K562 (cell line): ENCODE measurements at regions not wholly inside any gene's neighbourhood (a gene's known extent, or its start where the extent isn't known, plus 50 kb on each side); places are given as distances from the start of the nearest gene placed in this dataset.

Experiments
- ATAC-seq: fragments of 200-7000 bp; cut with Tn5 transposase; 3 replicates; pipeline ENCODE4 v1.9.1; 2020; ENCODE audit warnings: moderate library complexity
- BruUV-seq: library from RNA; stranded (reverse); fragments of 400-500 nt; replicated peaks from 2 replicates; lab custom pipeline; 2021; lab: Mats Ljungman, UMichigan
- CTCF ChIA-PET: fragments of 300-600 bp; formaldehyde crosslinking; extraction: SDS; loops from one replicate; lab custom pipeline; 2021; ENCODE audit warnings: low intra/inter-chr PET ratio; lab: Yijun Ruan, JAX
- POLR2A ChIA-PET: fragments of 300-600, 350-650 bp; sonication (Branson Sonifier 250); formaldehyde crosslinking; extraction: SDS; loops from one replicate; lab custom pipeline; 2021; ENCODE audit warnings: antibody characterized with exemption, inconsistent platforms; lab: Yijun Ruan, JAX
- DNase-seq, 4 experiments: peaks; one replicate each; pipeline versions ENCODE4 v3.0.0 to v3.0.0-alpha.2; 2011 to 2018; ENCODE audit warnings: low spot score in 3 of 4, mixed read lengths in 3 of 4; ENCODE audit errors: extremely low read depth in 1 of 4
- FAIRE-seq: peaks from 2 replicates; lab custom pipeline; 2011; peaks lifted over from hg19 to GRCh38; lab: Jason Lieb, UNC
- H2AFZ ChIP-seq: 2 replicates; pipeline ENCODE4 v1.6.0; 2011; ENCODE audit warnings: low read depth, low read length, control low read depth, inconsistent platforms
- H3K27ac ChIP-seq: fragments of 200-600 bp; 3 replicates; pipeline ENCODE4 v1.8.0; 2011; ENCODE audit warnings: low read depth, mild to moderate bottlenecking, control low read depth, inconsistent platforms, low read length, moderate library complexity, mixed read lengths; ENCODE audit errors: extremely low read depth
- H3K27me3 ChIP-seq, 2 experiments: fragments of 300-600 bp in 1 of 2; 2 replicates in 1 of 2; 3 replicates in 1 of 2; pipeline versions ENCODE4 v1.6.0 to v1.8.0; 2011; ENCODE audit warnings: inconsistent platforms in 2 of 2, low read length in 2 of 2, mild to moderate bottlenecking in 1 of 2, mixed read lengths in 1 of 2, moderate library complexity in 1 of 2; ENCODE audit not compliant: control insufficient read depth in 2 of 2, insufficient read depth in 2 of 2
- H3K36me3 ChIP-seq: fragments of 300-600 bp; 3 replicates; pipeline ENCODE4 v1.8.0; 2011; ENCODE audit warnings: mild to moderate bottlenecking, low read length, inconsistent platforms; ENCODE audit not compliant: control insufficient read depth, insufficient read depth
- H3K4me1 ChIP-seq, 2 experiments: fragments of 200-600 bp in 1 of 2; replicated peaks in 1 of 2; 2 replicates in 1 of 2; 3 replicates in 1 of 2; pipeline versions ENCODE4 v1.5.1 to v1.8.0; 2011; ENCODE audit warnings: inconsistent platforms in 2 of 2, low read length in 2 of 2, mild to moderate bottlenecking in 1 of 2, mixed read lengths in 1 of 2, moderate library complexity in 1 of 2; ENCODE audit not compliant: control insufficient read depth in 2 of 2, insufficient read depth in 2 of 2
- H3K4me2 ChIP-seq: 2 replicates; pipeline ENCODE4 v1.6.1; 2011; ENCODE audit warnings: low read length, control low read depth, inconsistent platforms, mixed read lengths; ENCODE audit not compliant: insufficient read depth
- H3K4me3 ChIP-seq: fragments of 200-600 bp; sonication (generic), shearing (Covaris generic); 2 replicates; pipeline ENCODE4 v1.5.1; 2016; ENCODE audit warnings: control low read depth, inconsistent platforms
- H3K79me2 ChIP-seq: fragments of 200-600 bp; 3 replicates; pipeline ENCODE4 v1.8.0; 2011; ENCODE audit warnings: low read length, inconsistent platforms; ENCODE audit not compliant: control insufficient read depth, insufficient read depth
- H3K9ac ChIP-seq, 2 experiments: 2 replicates each; pipeline versions ENCODE4 v1.6.0 to v1.6.1; 2011; ENCODE audit warnings: low read depth in 2 of 2, low read length in 2 of 2, control low read depth in 1 of 2, inconsistent platforms in 1 of 2, mild to moderate bottlenecking in 1 of 2, mixed read lengths in 1 of 2; ENCODE audit not compliant: insufficient read depth in 1 of 2
- H3K9me1 ChIP-seq: one replicate; pipeline ENCODE4 v1.6.0; 2011; ENCODE audit warnings: inconsistent platforms, mild to moderate bottlenecking, low read length, moderate library complexity; ENCODE audit not compliant: control insufficient read depth, insufficient read depth
- H3K9me3 ChIP-seq: replicated peaks from 2 replicates; pipeline ENCODE4 v1.5.1; 2011; ENCODE audit warnings: low read depth, low read length, inconsistent platforms; ENCODE audit not compliant: control insufficient read depth, insufficient read depth
- H4K20me1 ChIP-seq: replicated peaks from 2 replicates; pipeline ENCODE4 v1.6.1; 2011; ENCODE audit warnings: low read length, inconsistent platforms, mixed read lengths; ENCODE audit not compliant: control insufficient read depth, insufficient read depth
- BRCA1 ChIP-seq, 2 experiments: fragments of 450-650 bp in 1 of 2; sonication (generic) in 1 of 2; formaldehyde crosslinking in 1 of 2; IDR thresholded peaks; 2 replicates each; pipeline versions ENCODE4 v1.5.0 to v1.6.1; 2017 to 2020; ENCODE audit warnings: mild to moderate bottlenecking in 1 of 2, missing genetic modification reagents in 1 of 2
- KDM1A ChIP-seq, 2 experiments: fragments of 450-650 bp; IDR thresholded peaks; 2 replicates each; pipeline ENCODE4 v1.6.1; 2016; ENCODE audit warnings: mild to moderate bottlenecking in 2 of 2
- OTX1 ChIP-seq: fragments of 450-650 bp; formaldehyde crosslinking; IDR thresholded peaks from 2 replicates; pipeline ENCODE4 v1.4.0; 2022; ENCODE audit warnings: mild to moderate bottlenecking
- ZNF347 ChIP-seq: fragments of 450-650 bp; formaldehyde crosslinking; IDR thresholded peaks from 2 replicates; pipeline ENCODE4 v1.4.0; 2020; ENCODE audit warnings: low read depth, mild to moderate bottlenecking, moderate library complexity
- ZNF766 ChIP-seq: fragments of 200-800 bp; sonication (Bioruptor generic); conservative IDR thresholded peaks from 2 replicates; pipeline ENCODE4 v1.6.1; 2016; ENCODE audit warnings: missing genetic modification characterization, missing compliant biosample characterization
- WGBS: fragments of 100-300 bp; shearing (Covaris generic); methylation state at CpG from one replicate; pipeline ENCODE4 v1.1.6; 2016; ENCODE audit warnings: low coverage, mixed read lengths; ENCODE audit not compliant: insufficient coverage; ENCODE audit errors: missing lambda C conversion rate; 5-methylcytosine and 5-hydroxymethylcytosine counted together
- in situ Hi-C: fragments of 300-500 bp; cut with MboI; formaldehyde crosslinking; loops from 4 replicates; pipeline ENCODE4 v1.15.0; 2018; ENCODE audit warnings: inconsistent platforms, mixed read lengths
- intact Hi-C: fragments of 100-400 bp; cut with micrococcal nuclease; formaldehyde crosslinking; loops from 2 replicates; pipeline ENCODE4 v1.14.2; 2022
- TF ChIP-seq, protein P1 (sequence below), 2 experiments: fragments of 450-650 bp in 1 of 2; IDR thresholded peaks; 2 replicates each; pipeline ENCODE4 v1.6.1; 2011 to 2017; ENCODE audit warnings: low read depth in 2 of 2, antibody characterized with exemption in 1 of 2, borderline replicate concordance in 1 of 2, low read length in 1 of 2, mild to moderate bottlenecking in 1 of 2, mixed read lengths in 1 of 2; ENCODE audit not compliant: control insufficient read depth in 1 of 2

DNA sequence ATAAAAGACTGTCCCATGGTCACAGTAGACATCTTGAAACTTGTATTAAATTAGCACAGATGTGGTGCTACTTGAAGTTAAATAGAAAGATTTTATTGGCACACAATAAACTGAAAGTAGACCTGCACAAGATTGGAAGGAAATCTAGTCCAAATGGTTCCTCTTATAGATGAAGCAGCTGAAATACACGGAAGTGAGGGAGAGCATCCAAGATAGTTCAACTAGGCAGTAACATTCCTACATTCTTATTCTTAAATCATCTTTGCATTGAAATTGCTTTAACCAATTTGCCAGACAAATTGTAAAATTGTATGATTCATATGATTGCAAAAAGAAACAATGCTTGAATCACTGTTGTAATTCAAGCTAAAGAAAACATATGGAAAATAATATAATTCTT lies 87.6 kb upstream of the VCX3B start (continued):
- TF ChIP-seq KDM1A (IDR thresholded peaks at IDR 0.05), result no peak

DNA sequence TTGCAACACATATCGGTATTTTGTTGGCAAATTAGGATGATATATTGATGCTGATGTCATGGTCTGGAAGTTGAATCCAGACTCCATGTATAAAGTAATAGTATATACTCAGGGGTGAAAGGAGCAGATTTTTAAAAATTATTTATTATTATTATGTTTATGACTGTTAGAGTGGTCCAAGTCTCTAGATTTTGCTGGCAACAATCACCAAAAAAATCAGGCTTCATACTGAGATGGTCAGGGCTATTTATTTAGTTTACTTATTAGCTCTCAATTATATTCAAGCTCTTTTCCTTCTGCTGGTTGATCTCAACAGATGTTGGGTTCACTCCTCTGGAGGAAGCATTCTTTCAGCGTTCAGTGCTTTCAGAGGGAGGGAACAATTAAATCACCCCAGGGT lies 73.9 kb upstream of the VCX3B start:
- no peaks in the 10 kb centered on the region for H3K9me1 ChIP-seq
- H3K9ac ChIP-seq, result no peak overlapping the region
- ChIA-PET CTCF (no interaction called here), POLR2A (no interaction called here)
- TF ChIP-seq ZNF766 (CRISPR knock-in tag) (no peak), BRCA1 (IDR thresholded peaks at IDR 0.05) (no peak), BRCA1 (CRISPR knock-in tag; IDR thresholded peaks at IDR 0.05) (no peak), ZNF347 (no peak), OTX1 (CRISPR knock-in tag) (no peak)
- TF ChIP-seq, protein P1, sequence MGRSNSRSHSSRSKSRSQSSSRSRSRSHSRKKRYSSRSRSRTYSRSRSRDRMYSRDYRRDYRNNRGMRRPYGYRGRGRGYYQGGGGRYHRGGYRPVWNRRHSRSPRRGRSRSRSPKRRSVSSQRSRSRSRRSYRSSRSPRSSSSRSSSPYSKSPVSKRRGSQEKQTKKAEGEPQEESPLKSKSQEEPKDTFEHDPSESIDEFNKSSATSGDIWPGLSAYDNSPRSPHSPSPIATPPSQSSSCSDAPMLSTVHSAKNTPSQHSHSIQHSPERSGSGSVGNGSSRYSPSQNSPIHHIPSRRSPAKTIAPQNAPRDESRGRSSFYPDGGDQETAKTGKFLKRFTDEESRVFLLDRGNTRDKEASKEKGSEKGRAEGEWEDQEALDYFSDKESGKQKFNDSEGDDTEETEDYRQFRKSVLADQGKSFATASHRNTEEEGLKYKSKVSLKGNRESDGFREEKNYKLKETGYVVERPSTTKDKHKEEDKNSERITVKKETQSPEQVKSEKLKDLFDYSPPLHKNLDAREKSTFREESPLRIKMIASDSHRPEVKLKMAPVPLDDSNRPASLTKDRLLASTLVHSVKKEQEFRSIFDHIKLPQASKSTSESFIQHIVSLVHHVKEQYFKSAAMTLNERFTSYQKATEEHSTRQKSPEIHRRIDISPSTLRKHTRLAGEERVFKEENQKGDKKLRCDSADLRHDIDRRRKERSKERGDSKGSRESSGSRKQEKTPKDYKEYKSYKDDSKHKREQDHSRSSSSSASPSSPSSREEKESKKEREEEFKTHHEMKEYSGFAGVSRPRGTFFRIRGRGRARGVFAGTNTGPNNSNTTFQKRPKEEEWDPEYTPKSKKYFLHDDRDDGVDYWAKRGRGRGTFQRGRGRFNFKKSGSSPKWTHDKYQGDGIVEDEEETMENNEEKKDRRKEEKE (IDR thresholded peaks at IDR 0.05; ENCODE audit: borderline replicate concordance in 1 of 2, control insufficient read depth in 1 of 2, low read depth in 2 of 2, low read length in 1 of 2), result no peak
- H4K20me1 ChIP-seq, result no peaks in the 10 kb centered on the region
- no peaks in the 10 kb centered on the region for H3K79me2 ChIP-seq
- H3K4me2 ChIP-seq, result no peak overlapping the region
- intact Hi-C loops, result no loop called here
- no peak overlapping the region for H2AFZ ChIP-seq
- H3K27me3 ChIP-seq, result no peaks in the 10 kb centered on the region
- in situ Hi-C loops, result no loop called here
- no peaks in the 10 kb centered on the region for H3K9me3 ChIP-seq
- H3K36me3 ChIP-seq, result no peaks in the 10 kb centered on the region
- no peak for DNase-seq
- no peak for ATAC-seq
- no TSS peak for BruUV-seq
- no peaks in the 10 kb centered on the region for H3K4me1 ChIP-seq
- no peak overlapping the region for H3K27ac ChIP-seq
- no peak overlapping the region for H3K4me3 ChIP-seq
- no peak for FAIRE-seq
- WGBS, result 6% methylated on average over 2 of the region's 2 CpGs
